HuH-7.5 (cell line): ENCODE measurements at regions not wholly inside any gene's neighbourhood (a gene's known extent, or its start where the extent isn't known, plus 50 kb on each side); places are given as distances from the start of the nearest gene placed in this dataset.

Experiments
- DNase-seq: peaks from one replicate; pipeline ENCODE4 v3.0.0; 2011; ENCODE audit warnings: low spot score

DNA sequence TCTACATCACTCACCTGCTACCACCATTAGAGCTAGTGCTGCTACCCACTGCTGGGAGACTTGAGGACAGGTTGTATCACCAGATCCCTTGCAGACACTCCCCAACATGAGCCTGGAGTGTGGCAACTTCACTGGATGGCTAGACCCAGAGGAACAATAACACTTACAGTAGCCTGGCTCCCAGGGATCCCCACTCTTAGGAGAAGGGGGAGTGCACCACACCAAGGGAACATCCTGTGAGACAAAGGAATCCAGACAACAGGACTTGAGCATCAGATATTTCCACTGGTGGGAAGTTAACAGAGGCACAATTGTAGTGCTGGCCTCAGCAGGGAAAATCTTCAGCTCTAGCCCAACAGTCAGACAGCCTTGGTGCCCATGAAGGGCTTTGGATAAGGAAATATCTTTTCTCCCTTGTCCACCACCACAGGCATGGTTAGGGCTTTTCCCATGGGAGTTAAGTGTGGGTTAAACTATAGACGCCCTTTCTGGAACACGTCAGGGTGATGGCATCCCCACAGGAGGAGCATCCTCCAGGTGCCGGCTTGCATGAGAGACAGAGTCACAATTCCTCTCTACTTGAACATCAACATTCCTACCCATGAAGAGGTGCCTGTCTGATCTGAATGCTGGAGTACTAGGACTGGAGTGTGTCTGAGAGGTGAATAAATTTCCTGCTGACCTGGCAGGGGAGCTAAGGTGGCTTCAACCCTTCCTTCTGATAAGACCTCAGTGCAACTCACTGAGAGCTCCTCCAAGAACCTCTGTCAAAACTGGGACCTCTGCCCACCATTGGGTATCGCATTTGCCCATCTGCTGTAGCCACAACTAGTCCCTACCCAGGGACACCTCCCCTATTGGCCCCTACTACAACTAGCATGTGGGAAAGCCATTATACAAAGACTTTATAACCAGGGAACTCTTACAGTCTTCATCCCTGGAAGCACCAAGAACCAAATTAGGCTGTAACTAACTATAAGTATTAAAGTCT lies 55.4 kb upstream of the SIRPG start:
- DNase-seq, result no peak

- no peak for DNase-seq
Observed at GRCh38 chr20:1711826-1712601, 54.4 kb upstream of the SIRPG start.

DNA sequence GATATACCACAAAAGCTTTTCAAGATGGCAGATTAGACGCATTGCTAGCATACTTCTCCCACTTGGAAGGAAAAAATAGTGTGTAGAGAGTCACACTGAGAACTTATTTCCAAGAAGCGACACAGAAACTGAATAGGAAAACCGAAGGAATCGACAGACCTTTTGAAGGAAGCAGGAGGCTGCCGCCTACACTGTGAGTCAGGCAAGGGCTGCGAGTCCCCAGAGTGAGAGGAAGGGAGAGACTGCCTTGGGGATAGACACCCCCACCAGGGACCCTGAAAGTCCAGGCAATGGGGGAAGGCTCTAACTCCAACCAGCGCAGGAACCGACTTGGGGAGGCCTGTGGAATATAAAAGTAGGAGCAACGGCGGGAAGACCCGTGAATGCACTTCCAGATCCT lies 53.7 kb upstream of the SIRPG start:
- no peak for DNase-seq

DNA sequence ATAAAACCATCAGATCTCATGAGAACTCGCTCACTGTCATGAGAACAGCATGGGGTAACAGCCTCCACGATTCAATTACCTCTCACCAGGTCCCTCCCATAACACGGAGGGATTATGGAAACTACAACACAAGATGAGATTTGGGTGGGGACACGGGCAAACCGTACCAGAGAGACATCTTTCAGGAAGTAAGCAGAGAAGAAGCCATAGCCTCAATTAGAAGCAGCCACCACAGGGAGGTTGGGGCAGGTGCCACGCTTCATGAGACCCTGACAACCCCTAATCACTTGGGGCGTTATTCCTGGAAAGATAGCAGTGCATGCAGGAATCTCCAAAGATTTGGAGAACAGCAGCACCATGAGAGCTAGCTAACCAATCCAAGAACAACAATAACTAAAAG lies 52.9 kb upstream of the SIRPG start:
- DNase-seq, result no peak

GRCh38 chr20:1707588-1708449 lies 50.2 kb upstream of the SIRPG start:
- DNase-seq, result no peak
